ENCODE measurements at regions not wholly inside any gene's neighbourhood (a gene's known extent, or its start where the extent isn't known, plus 50 kb on each side); places are given as distances from the start of the nearest gene placed in this dataset.
A peak's percentile ranks its signal among the peaks of the same experiment; 100 is the strongest.

GRCh38 chr1:219416598-219417238 lies 196.2 kb downstream of the ZC3H11B start:
- in situ Hi-C loops (cut with MboI; ENCODE audit: low sequenced_read_pairs in 4 of 4) (loop anchor here in 1 of 4 donors (25.0 kb wide), 1 partner anchor 1079 kb away; the partner anchor contains the start of gene TGFB2), intact Hi-C loops (cut with DNase I; ENCODE audit: low total_unique reads) (loop anchor here (10.0 kb wide), 1 partner anchor 1082 kb away; no protein-coding TSS in a partner anchor)
- H3K9me3 ChIP-seq, result no peaks in the 10 kb centered on the region
- ATAC-seq, result peak in 1 of 2 donors; percentile 33
- no peaks in the 10 kb centered on the region for H3K27me3 ChIP-seq
- TF ChIP-seq POLR2A (IDR thresholded peaks at IDR 0.05) (no peak), CTCF (IDR thresholded peaks at IDR 0.05 in 4 of 5, conservative IDR thresholded peaks at IDR 0.05 in 1 of 5) (peak in 4 of 5 experiments; percentile 22 to 53 (median 34))
- no peaks in the 10 kb centered on the region for H3K36me3 ChIP-seq
- H3K4me3 ChIP-seq, result no peak overlapping the region
- peak in 1 of 2 donors; percentile 24 for DNase-seq
- H3K4me1 ChIP-seq, result peaks cover 4 to 7% of the 10 kb centered on the region in 2 donors
- H3K27ac ChIP-seq, result no peak overlapping the region

- intact Hi-C loops (cut with DNase I; ENCODE audit: low total_unique reads), result loop anchor here (10.0 kb wide), 1 partner anchor 1081 kb away; no protein-coding TSS in a partner anchor
- no peak overlapping the region for H3K27ac ChIP-seq
Measured at GRCh38 chr1:219415915-219416314, 197.0 kb downstream of the ZC3H11B start.

GRCh38 chr1:219415433-219415832 lies 197.5 kb downstream of the ZC3H11B start:
- ATAC-seq (no peak), DNase-seq (no peak)
- intact Hi-C loops (cut with DNase I; ENCODE audit: low total_unique reads) (loop anchor here (10.0 kb wide), 1 partner anchor 1081 kb away; no protein-coding TSS in a partner anchor), in situ Hi-C loops (cut with MboI; ENCODE audit: low sequenced_read_pairs in 4 of 4) (loop anchor here in 1 of 4 donors (25.0 kb wide), 1 partner anchor 1078 kb away; the partner anchor contains the start of gene TGFB2)
- no peaks in the 10 kb centered on the region for H3K27me3 ChIP-seq
- TF ChIP-seq CTCF (IDR thresholded peaks at IDR 0.05 in 4 of 5, conservative IDR thresholded peaks at IDR 0.05 in 1 of 5) (no peak), POLR2A (IDR thresholded peaks at IDR 0.05) (no peak)
- no peaks in the 10 kb centered on the region for H3K36me3 ChIP-seq
- H3K9me3 ChIP-seq, result no peaks in the 10 kb centered on the region
- no peak overlapping the region for H3K4me3 ChIP-seq
- no peak overlapping the region for H3K27ac ChIP-seq
- H3K4me1 ChIP-seq, result peaks cover 4 to 7% of the 10 kb centered on the region in 2 donors

More at GRCh38 chr1:219415915-219416314, 197.0 kb downstream of the ZC3H11B start:
- TF ChIP-seq POLR2A (IDR thresholded peaks at IDR 0.05), result no peak
- no peak for TF ChIP-seq CTCF (IDR thresholded peaks at IDR 0.05 in 4 of 5, conservative IDR thresholded peaks at IDR 0.05 in 1 of 5)
- no peaks in the 10 kb centered on the region for H3K27me3 ChIP-seq
- H3K4me3 ChIP-seq, result no peak overlapping the region
- H3K9me3 ChIP-seq, result no peaks in the 10 kb centered on the region
- ATAC-seq (no peak), DNase-seq (no peak)
- H3K4me1 ChIP-seq, result peaks cover 4 to 7% of the 10 kb centered on the region in 2 donors
- H3K36me3 ChIP-seq, result no peaks in the 10 kb centered on the region
- in situ Hi-C loops (cut with MboI; ENCODE audit: low sequenced_read_pairs in 4 of 4), result loop anchor here in 1 of 4 donors (25.0 kb wide), 1 partner anchor 1079 kb away; the partner anchor contains the start of gene TGFB2

GRCh38 chr1:219414250-219414649 lies 198.7 kb downstream of the ZC3H11B start:
- intact Hi-C loops (cut with DNase I; ENCODE audit: low total_unique reads) (loop anchor here (10.0 kb wide), 1 partner anchor 1079 kb away; no protein-coding TSS in a partner anchor), in situ Hi-C loops (cut with MboI; ENCODE audit: low sequenced_read_pairs in 4 of 4) (loop anchor here in 1 of 4 donors (25.0 kb wide), 1 partner anchor 1077 kb away; the partner anchor contains the start of gene TGFB2)
- H3K4me1 ChIP-seq, result peaks cover 4 to 7% of the 10 kb centered on the region in 2 donors
- no peak overlapping the region for H3K27ac ChIP-seq
- DNase-seq (no peak), ATAC-seq (no peak)
- TF ChIP-seq POLR2A (IDR thresholded peaks at IDR 0.05) (no peak), CTCF (IDR thresholded peaks at IDR 0.05 in 4 of 5, conservative IDR thresholded peaks at IDR 0.05 in 1 of 5) (no peak)
- H3K4me3 ChIP-seq, result no peak overlapping the region
- H3K9me3 ChIP-seq, result no peaks in the 10 kb centered on the region
- H3K36me3 ChIP-seq, result no peaks in the 10 kb centered on the region
- H3K27me3 ChIP-seq, result no peaks in the 10 kb centered on the region
